SK-N-MC (cell line): ENCODE measurements at regions not wholly inside any gene's neighbourhood (a gene's known extent, or its start where the extent isn't known, plus 50 kb on each side); places are given as distances from the start of the nearest gene placed in this dataset.

Experiments
- DNase-seq: peaks from one replicate; pipeline ENCODE4 v3.0.0-alpha.2; 2011; ENCODE audit warnings: low read depth, low spot score
- H3K27ac ChIP-seq: fragments of 200-600 bp; sonication (generic); 2 replicates; pipeline ENCODE4 v1.5.1; 2016; ENCODE audit warnings: mixed run types
- H3K36me3 ChIP-seq: fragments of 200-600 bp; sonication (generic); 2 replicates; pipeline ENCODE4 v1.6.1; 2017; ENCODE audit warnings: antibody characterized with exemption, low read length, mixed read lengths; ENCODE audit not compliant: insufficient read depth
- H3K4me3 ChIP-seq: fragments of 200-600 bp; sonication (generic); 2 replicates; pipeline ENCODE4 v1.5.1; 2016
- H3K9ac ChIP-seq: fragments of 200-600 bp; sonication (generic); 2 replicates; pipeline ENCODE4 v1.8.0; 2017; ENCODE audit warnings: mixed run types, mixed read lengths; ENCODE audit not compliant: insufficient read length
- H3K9me3 ChIP-seq: fragments of 200-600 bp; sonication (generic); 2 replicates; pipeline ENCODE4 v1.6.1; 2017; ENCODE audit warnings: low read depth, mild to moderate bottlenecking, antibody characterized with exemption, low read length, moderate library complexity, mixed read lengths
- EZH2 ChIP-seq: fragments of 200-600 bp; sonication (generic); IDR thresholded peaks from one replicate; pipeline ENCODE4 v1.6.1; 2017; ENCODE audit warnings: antibody characterized with exemption
- FOXP2 ChIP-seq: optimal IDR thresholded peaks from 2 replicates; pipeline ENCODE3; 2011; ENCODE audit warnings: mild to moderate bottlenecking, moderate library complexity; ENCODE audit not compliant: insufficient read depth; ENCODE audit errors: extremely low read length, control extremely low read depth
- POLR2AphosphoS5 ChIP-seq: IDR thresholded peaks from 2 replicates; pipeline ENCODE4 v1.6.1; 2012; ENCODE audit warnings: mild to moderate bottlenecking, low read depth, low read length, borderline replicate concordance

DNA sequence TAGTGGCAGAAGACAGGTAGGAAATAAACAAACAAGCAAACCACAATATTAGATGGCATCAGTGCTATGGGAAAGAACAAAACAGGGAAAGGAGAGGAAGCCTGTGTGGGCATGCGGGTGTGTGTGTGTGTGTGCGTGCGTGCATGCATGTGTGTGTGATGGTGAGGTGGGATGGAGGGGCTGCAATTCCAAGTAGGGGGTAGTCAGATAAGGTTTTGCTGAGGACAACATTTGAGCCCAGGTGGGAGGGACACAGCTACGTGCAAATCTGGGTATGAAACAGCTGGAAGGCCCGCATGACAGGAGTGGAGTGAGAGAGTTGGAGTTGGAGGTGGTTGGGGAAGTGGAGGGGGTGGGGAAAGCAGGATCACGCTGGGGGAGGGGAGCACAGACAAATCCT, 121.0 kb upstream of the PARD3 start:
- DNase-seq, result no peak
- TF ChIP-seq POLR2AphosphoS5 (no peak), FOXP2 (no peak), EZH2 (no peak)
- Histone ChIP-seq H3K27ac (no peak overlapping the region), H3K9ac (no peak overlapping the region), H3K9me3 (no peaks in the 10 kb centered on the region), H3K4me3 (no peak overlapping the region), H3K36me3 (no peaks in the 10 kb centered on the region)

DNA sequence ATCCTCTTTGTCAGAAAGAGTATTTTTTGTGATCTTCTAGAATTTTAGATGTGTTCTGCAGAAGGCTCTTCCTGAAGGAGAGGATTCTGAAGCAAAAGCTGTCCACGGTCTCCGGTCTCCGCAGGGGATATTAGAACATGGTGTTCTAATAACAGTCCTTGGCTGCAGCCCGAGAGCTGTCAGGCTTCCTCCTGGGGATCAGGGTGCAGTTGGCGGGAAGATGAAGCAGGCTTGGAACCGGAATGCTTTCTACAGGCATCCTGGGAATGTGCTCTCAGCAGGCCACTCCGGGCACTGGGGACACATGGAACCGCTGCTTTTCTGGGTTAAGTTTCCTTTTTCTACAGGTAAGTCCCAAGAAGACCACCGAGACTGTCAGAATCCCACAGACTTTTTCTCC, 118.6 kb upstream of the PARD3 start:
- Histone ChIP-seq H3K36me3 (no peaks in the 10 kb centered on the region), H3K4me3 (no peak overlapping the region)
- TF ChIP-seq POLR2AphosphoS5 (no peak), EZH2 (no peak), FOXP2 (no peak)

GRCh38 chr10:34932235-34932634, 117.1 kb upstream of the PARD3 start:
- Histone ChIP-seq H3K36me3 (no peaks in the 10 kb centered on the region), H3K9ac (no peak overlapping the region), H3K4me3 (no peak overlapping the region), H3K9me3 (no peaks in the 10 kb centered on the region), H3K27ac (no peak overlapping the region)
- TF ChIP-seq POLR2AphosphoS5 (no peak), EZH2 (no peak)
- DNase-seq, result no peak

More for the DNA sequence above, 118.6 kb upstream of the PARD3 start:
- H3K9me3 ChIP-seq, result no peaks in the 10 kb centered on the region
- no peak overlapping the region for H3K27ac ChIP-seq
- H3K9ac ChIP-seq, result no peak overlapping the region
- no peak for DNase-seq

DNA sequence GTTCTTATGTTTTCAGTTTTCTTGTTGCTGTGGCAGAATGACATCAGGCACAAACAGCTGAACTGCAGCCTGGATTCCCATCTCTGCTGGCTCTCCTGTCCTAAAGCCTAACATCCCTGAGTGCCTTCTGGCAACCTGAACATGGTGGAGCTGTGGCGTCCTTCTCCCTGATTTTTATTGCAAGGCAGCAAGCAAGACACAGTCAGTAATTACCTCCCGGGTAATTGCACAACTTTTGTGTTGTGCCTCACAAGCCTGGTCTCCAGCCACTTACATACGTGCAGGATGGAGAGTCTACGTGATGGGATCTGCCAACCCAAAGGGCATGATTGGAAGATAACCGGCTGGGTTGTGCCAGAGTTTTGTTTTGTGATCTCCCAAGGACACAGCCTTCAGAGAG, 116.1 kb upstream of the PARD3 start:
- H3K4me3 ChIP-seq, result no peak overlapping the region
- no peak for DNase-seq
- no peak for TF ChIP-seq POLR2AphosphoS5
- no peak for TF ChIP-seq EZH2
- no peak for TF ChIP-seq FOXP2
- no peak overlapping the region for H3K27ac ChIP-seq
- H3K9ac ChIP-seq, result no peak overlapping the region
- H3K36me3 ChIP-seq, result no peaks in the 10 kb centered on the region
- H3K9me3 ChIP-seq, result no peaks in the 10 kb centered on the region

- Histone ChIP-seq H3K4me3 (no peak overlapping the region), H3K27ac (no peak overlapping the region), H3K9me3 (no peaks in the 10 kb centered on the region), H3K36me3 (no peaks in the 10 kb centered on the region), H3K9ac (no peak overlapping the region)
- DNase-seq, result no peak
- TF ChIP-seq FOXP2 (no peak), POLR2AphosphoS5 (no peak), EZH2 (no peak)
Measured at GRCh38 chr10:34922138-34922537, 107.0 kb upstream of the PARD3 start.

GRCh38 chr10:34920578-34920977, 105.5 kb upstream of the PARD3 start:
- DNase-seq, result no peak
- Histone ChIP-seq H3K9me3 (no peaks in the 10 kb centered on the region), H3K4me3 (no peak overlapping the region), H3K27ac (no peak overlapping the region), H3K36me3 (no peaks in the 10 kb centered on the region), H3K9ac (no peak overlapping the region)
- TF ChIP-seq FOXP2 (no peak), POLR2AphosphoS5 (no peak), EZH2 (no peak)

DNA sequence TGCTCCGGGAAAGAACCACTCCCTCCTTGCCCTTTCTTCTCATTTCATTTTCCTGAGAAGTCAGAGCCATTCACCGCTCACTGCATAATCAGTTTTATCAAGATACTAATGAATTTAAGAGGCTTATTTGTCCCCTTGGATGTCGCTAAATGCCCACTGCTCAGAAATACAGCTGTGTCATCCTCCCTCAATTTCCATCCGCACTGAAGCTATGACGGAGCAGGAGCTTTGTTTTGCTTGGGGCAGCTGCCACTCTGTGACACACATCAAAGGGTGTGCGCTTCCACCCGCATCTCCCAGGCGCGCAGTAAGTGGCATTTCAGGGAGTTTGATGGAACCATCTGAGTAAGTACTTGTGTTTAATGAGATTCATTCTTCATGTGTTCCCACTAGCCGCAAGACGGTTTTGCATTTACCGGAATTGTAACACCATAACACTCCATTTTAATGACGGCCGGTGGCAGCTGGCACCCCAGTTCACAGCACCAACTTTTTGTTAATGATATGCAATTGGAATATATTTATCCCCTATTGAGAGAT, 103.8 kb upstream of the PARD3 start:
- no peaks in the 10 kb centered on the region for H3K36me3 ChIP-seq
- no peak overlapping the region for H3K9ac ChIP-seq
- H3K27ac ChIP-seq, result no peak overlapping the region
- H3K9me3 ChIP-seq, result no peaks in the 10 kb centered on the region
- TF ChIP-seq EZH2, result no peak
- no peak for TF ChIP-seq FOXP2
- no peak for TF ChIP-seq POLR2AphosphoS5
- no peak for DNase-seq
- H3K4me3 ChIP-seq, result no peak overlapping the region

DNA sequence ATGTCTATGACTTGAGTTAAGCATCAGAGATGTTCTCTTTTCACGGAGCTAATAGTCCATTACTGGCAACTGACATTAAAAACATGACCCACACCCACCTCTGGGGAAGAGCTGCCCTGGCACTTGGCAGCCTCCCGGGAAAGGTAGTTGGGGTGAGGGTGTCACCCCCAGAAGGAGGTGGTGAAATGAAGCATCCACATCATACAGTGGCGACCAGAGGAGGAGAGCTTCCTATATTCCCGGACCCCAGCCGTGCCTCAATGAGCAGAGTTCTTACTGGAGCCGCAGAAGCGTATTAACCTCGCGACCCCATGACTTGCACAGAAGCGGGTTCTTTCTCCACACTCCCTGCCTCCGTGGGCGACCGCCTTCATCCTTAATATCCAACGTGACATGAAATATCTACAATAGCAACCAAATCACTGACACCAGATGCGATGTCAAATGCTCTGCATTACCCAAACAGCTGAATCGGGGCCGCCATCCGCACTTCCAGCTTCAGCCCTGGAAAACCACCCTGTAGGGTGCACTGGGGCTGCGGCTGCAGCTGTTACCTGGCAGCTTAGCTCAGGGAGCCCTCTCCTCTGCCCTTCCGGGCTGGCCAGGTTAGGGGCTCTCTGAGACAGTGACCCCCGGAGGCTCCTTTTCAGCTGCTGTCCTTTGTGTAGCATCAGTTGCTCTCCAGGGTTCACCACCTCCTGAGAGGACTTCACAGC, 103.1 kb upstream of the PARD3 start:
- no peak for TF ChIP-seq FOXP2
- no peak for TF ChIP-seq POLR2AphosphoS5
- TF ChIP-seq EZH2, result no peak
- Histone ChIP-seq H3K27ac (no peak overlapping the region), H3K36me3 (no peaks in the 10 kb centered on the region), H3K4me3 (no peak overlapping the region), H3K9ac (no peak overlapping the region), H3K9me3 (no peaks in the 10 kb centered on the region)
- no peak for DNase-seq

- DNase-seq, result no peak
Measured at GRCh38 chr10:34916314-34916713, 101.2 kb upstream of the PARD3 start.

More at GRCh38 chr10:34916314-34916713, 101.2 kb upstream of the PARD3 start:
- Histone ChIP-seq H3K27ac (no peak overlapping the region), H3K9me3 (no peaks in the 10 kb centered on the region), H3K4me3 (no peak overlapping the region), H3K36me3 (no peaks in the 10 kb centered on the region), H3K9ac (no peak overlapping the region)
- TF ChIP-seq FOXP2, result no peak
- TF ChIP-seq POLR2AphosphoS5, result no peak
- no peak for TF ChIP-seq EZH2
